Pulmonary artery endothelial cell (primary cell): ENCODE measurements at regions not wholly inside any gene's neighbourhood (a gene's known extent, or its start where the extent isn't known, plus 50 kb on each side); places are given as distances from the start of the nearest gene placed in this dataset.

Experiments
- DNase-seq: peaks from one replicate; pipeline ENCODE4 v3.0.0-alpha.2; 2011; ENCODE audit warnings: low read depth, low spot score

DNA sequence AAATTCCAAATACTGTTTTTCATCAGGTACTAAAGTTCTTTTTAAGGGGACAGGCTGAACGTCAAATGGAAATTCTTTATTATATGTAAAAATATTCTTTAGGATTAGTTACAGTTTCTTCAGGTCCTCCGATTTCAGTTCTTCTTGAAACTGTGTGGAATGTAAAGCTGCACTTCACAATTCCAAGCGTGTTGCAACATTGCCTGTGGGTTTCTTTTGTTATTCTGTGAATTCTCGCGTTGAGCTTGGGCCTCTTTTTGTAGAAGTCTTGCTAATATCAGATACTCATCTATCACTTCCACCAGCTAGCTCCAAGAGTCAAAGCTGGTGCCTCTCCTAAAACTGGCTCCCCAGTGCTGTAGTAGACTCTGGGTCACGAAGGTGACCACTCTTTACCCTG is 642.6 kb downstream of the METTL4 start:
- DNase-seq, result no peak

DNA sequence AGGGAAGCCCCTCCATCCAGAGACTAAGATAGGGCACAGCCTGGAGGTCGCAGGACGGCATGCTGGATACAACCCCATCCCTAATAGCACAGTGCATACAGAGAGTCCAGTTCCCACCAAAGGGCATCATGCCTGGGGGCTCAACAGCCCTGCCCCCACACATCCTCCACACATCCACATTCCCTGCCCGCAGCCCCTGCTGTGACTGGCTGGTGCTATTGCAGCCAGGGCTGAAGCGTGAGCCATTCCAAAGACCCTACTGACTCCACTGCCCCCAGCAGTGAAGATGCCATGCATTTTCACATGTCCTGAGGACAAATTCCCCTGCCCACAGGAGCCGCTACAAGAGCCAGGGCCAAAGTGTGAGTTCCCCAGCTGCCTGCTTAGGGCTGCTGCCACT is 641.6 kb downstream of the METTL4 start:
- DNase-seq, result no peak

DNA sequence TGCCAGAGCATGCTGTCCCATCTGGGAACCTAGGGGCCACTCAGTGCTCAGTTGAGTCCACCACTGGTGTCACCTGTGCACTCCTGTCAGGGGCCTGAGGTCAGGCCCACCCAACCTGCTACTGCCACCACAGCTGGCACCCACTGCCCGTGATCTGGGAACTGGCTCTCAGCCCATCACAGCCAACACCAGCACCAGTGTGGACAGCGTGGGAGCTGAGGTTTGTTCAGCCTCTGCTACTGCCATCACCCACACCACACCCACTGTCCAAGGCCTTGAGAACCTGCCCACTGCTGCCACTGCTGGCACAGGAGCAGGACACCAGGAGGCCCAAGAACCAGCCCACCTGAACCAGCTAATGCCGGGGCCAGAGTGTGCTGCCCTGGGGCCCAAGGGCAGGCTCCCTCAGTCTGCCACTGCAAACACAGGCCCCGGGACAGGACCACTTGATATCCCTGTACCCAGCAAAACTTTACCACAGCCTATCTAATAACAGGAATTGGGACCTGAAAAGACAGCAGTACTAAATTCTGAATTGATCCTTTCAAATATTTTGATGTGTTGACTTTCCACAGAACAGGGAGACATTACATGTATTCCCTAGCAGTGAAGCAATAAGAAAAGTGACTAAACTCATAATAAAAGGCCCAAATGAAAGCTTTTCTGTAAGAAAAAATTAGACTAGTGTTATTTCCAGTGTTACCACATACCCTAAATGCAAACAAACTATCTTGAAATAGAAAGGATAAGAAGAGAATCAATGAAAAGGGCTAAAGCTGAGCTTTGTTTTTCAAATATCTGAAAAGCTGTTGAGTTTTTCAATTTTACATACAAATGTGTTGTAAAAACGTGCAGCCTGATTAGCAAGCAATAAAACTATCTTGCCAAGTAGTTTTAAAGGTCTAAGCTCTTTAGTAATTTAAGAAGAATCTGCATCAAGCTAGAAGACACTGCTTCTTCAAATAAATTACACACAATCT is 640.7 kb downstream of the METTL4 start:
- no peak for DNase-seq

DNA sequence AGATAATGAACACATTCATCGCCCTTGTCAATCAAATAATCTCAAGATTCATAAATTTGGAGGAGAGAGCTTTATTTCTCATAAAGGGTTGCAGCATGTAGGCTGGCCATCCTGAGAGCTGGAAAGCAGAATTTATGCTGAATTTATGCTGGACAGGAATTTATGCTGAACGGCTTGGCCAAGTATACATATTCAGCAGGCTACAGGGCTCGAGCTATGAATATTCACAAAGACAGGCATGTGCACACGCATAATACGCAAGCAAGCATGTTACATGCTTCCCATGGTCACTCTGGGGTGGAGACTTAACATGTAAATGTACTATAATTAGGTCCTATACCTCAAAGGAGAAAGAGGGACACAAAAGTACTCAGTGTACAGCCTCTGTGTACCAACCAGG is 618.8 kb downstream of the METTL4 start:
- DNase-seq, result no peak

DNA sequence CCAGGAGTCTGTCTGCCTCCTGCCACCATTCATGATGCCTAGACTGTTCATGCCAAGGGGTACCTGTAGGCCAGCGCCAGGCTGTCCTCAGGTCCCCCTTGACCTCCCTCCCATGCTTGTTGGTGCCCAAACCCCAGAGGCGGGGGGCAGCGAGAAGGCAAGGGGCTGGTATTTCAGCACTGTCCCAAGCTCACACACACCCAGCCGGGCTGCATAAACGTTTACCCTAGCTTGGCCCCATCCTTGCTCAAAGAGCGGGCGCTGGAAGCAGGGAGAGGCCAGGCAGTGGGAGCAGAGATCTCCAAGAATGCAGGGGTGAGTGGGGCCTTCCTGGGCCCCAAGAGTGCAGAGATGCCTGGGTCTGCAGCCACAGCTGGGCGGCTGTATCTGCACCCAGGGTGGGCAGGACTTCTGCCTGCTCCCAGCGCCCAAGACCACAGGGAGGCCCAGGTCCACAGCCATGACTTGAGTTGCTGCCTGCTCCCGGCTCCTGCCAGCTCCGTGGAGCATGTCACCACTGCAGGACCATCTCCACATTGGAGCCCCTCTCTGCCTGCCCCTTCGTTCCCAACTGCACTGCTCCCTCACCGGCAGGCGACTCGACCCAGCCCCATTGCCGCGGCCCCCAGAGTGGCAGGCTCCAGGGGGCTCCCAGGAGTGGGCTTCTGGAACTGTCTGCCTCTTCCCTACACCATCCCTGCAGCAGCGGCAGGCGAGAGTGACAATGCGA is 616.6 kb downstream of the METTL4 start:
- DNase-seq, result no peak

DNA sequence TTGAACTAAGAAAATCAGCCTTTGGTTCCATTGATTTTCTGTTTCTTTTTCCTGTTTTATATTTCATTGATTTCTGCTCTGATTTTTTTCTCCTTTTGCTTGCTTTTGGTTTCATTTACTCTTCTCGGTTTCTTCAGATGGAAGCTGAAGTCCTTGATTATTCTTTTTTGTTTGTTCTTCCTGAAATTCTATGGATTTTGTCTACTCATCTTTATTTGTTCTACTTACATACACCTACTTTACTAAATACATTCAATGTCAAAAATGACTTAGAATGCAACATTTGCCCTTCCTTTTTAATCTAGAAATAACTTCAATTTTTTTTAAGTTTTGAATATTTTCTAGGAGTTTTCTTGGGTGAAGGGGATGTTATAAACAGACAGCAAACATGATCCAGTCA is 612.5 kb downstream of the METTL4 start:
- no peak for DNase-seq

DNA sequence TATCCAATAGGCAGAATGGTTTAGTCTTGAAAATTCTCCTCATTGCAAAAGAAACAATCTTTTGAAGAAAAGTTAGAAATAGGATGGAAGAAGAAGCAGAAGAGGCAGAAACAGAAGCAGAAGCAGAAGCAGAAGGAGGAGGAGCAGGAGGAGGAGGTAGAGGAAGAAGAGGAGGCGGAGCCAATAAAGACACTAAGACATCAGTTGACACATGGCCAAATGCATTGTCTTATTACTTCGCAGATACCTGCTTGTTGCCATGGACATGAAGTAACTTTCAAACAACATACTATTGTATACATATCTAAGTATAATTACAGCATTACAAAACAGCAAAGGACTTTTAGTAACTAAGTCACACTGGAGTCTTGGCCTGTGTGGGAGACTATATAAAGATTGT is 606.3 kb downstream of the METTL4 start:
- DNase-seq, result no peak

DNA sequence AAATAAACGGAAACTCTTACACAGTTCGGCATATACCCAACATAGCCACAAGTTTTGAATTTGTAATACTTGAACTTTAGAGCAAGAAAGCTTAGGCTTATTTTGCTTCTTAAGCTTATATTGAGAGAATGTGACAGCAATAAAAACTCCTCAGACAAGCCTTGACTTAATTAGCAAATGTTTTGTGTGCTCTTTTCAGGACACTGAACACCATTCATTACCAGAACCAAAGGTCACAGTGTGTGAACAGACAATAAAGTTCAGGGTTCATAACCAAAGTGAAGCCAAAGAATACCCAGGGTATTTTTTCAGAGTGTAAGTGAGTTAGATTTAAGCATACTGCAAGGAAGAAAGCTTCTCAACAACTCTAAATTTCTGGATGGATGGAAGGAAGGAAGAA is 605.8 kb downstream of the METTL4 start:
- DNase-seq, result no peak

DNA sequence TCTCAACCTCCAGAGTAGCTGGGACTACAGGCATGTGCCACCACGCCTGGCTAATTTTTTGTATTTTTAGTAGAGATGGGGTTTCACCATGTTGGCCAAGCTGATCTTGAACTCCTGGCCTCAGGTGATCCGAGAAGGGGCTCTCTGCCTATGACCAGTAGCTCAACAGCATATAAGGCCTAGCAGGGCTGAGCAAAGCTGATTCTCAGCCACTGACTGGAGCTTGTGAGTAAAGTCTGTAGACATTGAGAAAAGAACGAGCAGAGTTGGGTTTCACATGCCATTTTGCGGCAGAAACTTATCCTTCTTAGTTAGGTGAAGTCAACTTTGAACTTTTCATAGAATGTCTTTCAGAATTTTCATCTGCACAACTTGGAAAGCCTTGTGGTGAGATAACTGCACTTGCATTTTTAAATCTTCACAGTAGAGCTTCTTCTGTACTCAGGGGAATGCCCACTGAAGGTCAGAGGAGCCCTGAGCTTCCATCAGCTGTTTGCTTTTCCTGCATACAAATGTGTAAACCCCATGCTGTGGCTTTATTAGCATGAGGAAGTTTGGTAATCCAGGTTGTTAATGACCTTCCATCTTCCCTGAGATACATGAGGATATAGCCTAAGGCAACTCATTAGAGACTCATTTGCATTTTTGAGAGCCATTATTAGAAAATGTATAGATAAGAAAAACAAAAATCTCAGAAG is 602.4 kb downstream of the METTL4 start:
- DNase-seq, result no peak

DNA sequence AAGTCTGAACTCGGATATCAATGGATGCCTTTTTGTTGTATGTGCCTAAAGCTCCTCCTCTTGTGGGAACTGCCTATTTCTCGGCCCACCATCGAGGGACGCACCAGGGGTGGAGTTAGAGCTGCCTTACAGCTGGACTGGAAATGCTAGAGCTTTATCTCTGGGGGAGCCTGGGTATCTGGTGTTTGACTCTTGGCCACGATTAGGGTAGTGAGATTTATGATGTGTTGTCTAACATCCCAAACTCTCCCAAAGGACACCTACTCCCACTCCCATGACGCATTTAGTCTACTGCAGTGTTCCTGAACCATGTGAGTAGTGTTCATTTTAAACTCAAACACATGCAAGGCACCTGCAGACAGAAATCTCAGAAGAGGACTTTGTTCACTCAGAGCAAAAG is 594.8 kb downstream of the METTL4 start:
- DNase-seq, result no peak

DNA sequence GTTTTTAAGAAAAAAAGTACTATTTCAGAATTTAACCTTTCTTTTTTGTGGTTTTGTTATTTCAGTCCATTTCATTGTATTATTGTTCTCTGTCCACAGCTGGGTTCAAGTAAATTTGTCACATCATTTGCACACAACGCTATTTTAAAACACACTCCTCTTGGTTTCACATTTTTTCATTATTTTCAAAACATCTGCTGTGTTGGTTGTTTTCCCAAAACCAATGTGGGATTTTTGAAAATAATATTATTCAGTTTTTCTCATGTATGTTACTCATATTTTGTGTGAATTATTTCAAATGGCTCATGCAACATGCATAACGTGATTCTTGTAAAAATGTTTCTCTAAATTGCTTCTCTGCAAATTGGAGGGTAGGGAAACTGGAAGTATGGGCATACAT is 589.2 kb downstream of the METTL4 start:
- DNase-seq, result no peak

DNA sequence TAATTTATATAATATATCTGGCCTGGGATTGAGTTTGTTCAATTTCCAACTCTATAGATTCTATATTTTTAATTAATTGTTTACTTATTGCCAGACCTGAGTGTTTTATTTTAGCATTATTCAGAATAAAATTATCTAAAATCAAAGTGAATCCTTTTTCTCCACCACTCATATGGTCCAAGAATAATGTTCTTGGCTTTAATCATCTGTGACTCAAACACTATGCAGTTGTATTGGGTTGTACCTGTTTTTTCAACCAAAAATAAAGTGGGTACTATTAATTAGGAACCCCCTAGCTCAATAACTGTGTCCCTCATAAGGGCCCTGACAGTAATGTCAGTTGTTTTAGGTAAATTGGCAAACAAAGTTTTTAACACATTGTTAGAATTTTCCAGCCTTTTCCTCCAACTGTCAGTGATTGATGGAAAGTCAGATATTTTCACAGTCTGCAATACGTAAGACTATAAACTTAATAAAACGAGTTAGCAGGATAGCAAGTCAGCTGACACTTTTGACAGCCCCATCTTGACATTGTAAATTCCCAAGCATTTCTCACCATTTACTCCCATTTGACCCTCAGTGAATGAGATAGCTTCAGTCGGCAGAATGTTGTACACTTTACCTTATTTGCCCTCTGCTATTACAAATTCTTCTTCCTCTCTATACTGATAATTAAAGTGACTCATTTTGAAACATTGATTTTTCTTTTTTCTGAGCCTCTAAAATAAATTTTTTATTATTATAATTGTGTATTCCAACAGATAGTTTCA is 587.4 kb downstream of the METTL4 start:
- DNase-seq, result no peak

DNA sequence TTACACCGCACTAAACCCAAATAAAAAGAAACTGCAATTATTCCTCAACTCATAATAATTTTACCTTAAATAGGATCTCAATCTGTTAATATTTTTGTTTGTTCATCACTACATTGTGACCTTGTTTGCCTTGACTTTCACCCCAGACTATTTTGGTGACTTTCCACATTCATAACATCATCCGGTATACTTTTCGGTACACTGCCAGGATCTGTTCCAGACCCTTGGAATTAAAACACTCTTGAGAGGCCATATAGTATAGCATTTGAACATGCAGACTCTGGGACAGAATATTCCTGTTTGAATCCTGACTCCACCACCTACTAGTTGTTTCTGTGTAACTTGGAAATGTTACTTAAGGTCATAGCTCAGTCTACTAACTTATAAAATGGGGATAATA is 577.4 kb downstream of the METTL4 start:
- no peak for DNase-seq

DNA sequence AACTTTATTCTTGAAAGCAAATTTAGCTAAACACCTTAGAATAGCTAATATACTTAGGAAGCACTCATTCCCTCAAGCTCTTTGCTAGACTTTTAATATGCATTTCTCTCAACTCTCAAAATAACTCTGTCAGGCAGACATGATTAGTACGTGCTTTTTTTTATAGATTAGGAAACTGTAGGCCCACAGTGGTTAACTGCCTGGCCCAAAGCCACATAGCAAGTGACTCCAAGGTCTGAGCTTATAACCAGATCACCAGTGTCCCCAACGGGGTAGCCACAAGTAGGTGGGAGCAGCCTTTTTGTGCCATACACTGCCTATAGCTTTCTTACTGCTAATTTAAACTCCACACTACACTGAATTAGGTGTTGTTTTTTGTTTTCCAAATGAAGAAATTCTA is 576.8 kb downstream of the METTL4 start:
- no peak for DNase-seq

DNA sequence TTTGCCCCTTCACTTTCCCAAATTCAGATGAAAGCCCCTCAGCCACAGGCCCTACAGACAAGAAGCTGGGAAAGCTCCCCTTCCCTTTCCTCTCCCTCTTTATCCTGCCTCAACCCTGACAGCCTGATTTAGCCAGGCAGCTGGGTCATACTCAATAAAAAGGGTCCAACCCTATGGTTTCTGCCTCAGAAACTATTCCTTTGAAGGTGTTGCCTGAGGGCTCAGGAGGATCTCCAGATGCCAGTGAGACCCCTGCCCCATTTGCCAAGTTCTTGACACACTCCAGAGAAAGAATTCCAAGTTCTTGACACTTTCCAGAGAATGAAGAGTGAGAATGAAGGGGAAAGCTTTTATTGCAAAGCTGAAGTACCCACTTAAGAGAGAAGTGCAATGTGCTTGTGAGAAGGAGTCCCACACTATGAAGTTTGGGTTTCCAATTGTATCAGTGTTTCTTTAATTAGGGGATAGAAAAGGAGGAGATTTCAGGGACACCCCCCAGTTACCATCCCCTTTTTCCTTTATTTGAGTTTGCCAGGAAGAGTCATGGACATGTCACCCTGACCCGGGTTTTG is 576.2 kb downstream of the METTL4 start:
- DNase-seq, result no peak

DNA sequence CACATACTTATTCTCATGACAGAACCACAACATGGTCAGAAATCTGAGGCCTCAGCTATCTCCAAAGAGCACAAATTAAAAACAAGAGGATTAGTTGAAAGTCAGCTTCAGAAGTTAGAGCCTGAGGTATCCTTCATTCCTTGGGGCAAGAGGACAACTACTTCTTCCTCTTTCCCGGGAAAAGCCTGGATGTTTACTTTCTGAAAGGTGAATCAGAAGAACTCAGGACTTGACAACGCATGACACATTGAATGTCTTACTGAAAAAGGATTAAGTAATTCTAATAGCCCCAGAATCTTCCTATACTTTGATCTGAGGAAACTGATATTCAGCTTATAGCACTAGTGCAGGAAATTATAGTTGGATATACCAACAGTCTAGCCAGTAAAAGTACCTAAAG is 573.2 kb downstream of the METTL4 start:
- no peak for DNase-seq

DNA sequence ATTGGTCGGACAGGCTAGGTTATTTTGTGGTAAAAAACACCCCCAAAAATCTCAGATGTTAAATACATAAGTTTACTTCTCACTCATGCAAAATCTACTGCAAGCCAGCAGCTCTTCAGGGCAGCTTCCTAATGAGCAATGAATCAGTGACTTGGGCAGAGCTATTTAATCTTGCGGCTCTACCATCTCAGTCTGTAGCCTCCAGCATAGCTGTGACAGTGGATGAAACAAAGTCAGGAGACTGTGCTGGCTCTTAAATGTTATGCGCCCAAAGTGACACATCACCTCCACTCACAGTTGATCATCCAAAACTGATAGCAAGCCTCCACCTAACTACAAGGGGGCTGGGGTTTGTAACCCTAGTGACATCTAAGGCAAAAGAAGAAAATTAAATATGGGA is 571.9 kb downstream of the METTL4 start:
- DNase-seq, result no peak

DNA sequence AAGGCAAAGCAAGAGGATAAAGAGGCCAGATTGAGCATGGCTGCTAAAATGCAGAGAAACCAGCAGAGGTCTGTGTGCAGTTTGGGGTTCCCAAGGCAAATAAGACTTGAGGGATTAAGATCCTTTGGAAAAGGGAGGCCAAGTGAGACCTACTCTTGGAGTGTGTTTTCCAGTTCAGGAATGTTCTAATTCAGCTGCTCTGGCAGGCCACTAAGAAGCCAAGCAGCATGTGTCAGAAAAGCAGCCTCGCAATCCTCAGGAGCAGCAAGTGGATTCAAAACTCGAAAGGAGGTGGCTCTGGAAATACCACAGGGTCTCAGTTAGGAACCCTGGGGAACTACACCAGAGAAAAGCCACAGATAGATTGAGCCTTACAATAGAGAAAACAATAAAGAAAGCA is 569.2 kb downstream of the METTL4 start:
- no peak for DNase-seq

DNA sequence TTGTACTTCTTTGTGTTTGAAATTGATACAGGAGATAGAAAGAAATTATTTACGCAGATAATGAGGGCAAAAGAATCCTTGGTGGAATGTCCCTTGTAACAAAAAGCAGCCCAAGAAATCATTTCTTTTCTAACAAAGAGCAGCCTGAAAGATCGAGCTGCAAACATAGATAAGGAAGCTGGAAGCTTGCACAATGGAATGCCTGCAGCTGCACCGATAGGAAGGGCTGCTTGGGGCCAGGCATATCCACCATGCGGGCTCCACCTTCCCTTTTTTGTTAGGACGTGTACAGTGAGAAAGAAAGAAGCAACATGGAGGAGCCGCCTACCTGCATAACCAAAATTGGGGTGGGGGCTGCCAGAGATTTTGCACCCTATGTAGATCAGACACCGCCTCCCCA is 568.7 kb downstream of the METTL4 start:
- DNase-seq, result no peak

DNA sequence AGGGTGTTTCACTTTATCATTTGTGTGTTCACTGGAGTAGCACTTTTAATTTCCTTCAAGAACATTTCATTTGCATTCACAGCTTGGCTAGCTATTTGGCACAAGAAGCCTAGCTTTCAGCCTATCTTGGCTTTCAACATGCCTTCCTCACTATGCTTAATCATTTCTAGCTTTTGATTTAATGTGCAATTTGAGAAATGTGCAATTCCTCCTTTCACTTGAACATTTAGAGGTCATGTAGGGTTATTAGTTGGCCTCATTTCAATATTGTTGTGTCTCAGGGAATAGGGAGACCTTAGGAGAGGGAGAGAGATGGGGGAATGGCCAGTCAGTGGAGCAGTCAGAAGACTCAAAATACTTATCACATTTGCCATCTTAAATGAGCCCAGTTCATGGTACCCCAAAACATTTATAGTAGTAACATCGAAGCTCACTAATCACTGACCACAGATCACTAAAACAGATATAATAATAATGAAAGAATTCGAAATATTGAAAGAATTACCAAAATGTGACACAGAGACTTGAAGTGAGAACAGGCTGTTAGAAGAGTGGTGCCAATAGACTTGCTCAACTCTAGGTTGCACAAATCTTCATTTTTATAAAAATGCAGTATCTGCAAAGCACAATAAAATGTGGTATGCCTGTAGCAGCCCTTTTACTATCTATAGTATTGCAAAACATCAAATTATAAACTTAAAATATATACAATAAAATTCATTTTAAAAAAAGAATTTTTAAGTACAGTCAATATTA is 561.2 kb downstream of the METTL4 start:
- no peak for DNase-seq
